ENCODE measurements at regions not wholly inside any gene's neighbourhood (a gene's known extent, or its start where the extent isn't known, plus 50 kb on each side); places are given as distances from the start of the nearest gene placed in this dataset.

GRCh38 chr4:160983035-160983434, 1180.8 kb downstream of the FSTL5 start:
- H3K4me1 ChIP-seq = no peaks in the 10 kb centered on the region
- no peaks in the 10 kb centered on the region for H3K9me3 ChIP-seq
- TF ChIP-seq POLR2A (IDR thresholded peaks at IDR 0.05; ENCODE audit: low read depth) (no peak), CTCF (IDR thresholded peaks at IDR 0.05) (no peak), POLR2AphosphoS5 (IDR thresholded peaks at IDR 0.05) (no peak), EP300 (IDR thresholded peaks at IDR 0.05) (no peak)
- H3K36me3 ChIP-seq = no peaks in the 10 kb centered on the region
- no peak for DNase-seq (ENCODE audit: extremely low spot score)
- H3K27ac ChIP-seq (replicated peaks in 1 of 4) = no peak overlapping the region
- no peak overlapping the region for H3K4me3 ChIP-seq
- no peaks in the 10 kb centered on the region for H3K27me3 ChIP-seq
- WGBS = 90% methylated on average over 9 of the region's 9 CpGs
- intact Hi-C loops (cut with DNase I) = no loop called here

GRCh38 chr4:161002386-161002785, 1161.4 kb downstream of the FSTL5 start:
- intact Hi-C loops (cut with DNase I) = no loop called here
- no peak for DNase-seq (ENCODE audit: extremely low spot score)
- Histone ChIP-seq H3K27ac (replicated peaks in 1 of 4) (no peak overlapping the region), H3K36me3 (no peaks in the 10 kb centered on the region), H3K27me3 (no peaks in the 10 kb centered on the region), H3K4me3 (no peak overlapping the region), H3K4me1 (no peaks in the 10 kb centered on the region), H3K9me3 (no peaks in the 10 kb centered on the region)
- 88% methylated on average over 4 of the region's 8 CpGs for WGBS
- TF ChIP-seq POLR2A (IDR thresholded peaks at IDR 0.05; ENCODE audit: low read depth) (no peak), EP300 (IDR thresholded peaks at IDR 0.05) (no peak), CTCF (IDR thresholded peaks at IDR 0.05) (no peak), POLR2AphosphoS5 (IDR thresholded peaks at IDR 0.05) (no peak)

GRCh38 chr4:161003418-161004057, 1160.3 kb downstream of the FSTL5 start:
- no peak overlapping the region for H3K27ac ChIP-seq (replicated peaks in 1 of 4)
- WGBS = 94% methylated on average over 16 of the region's 16 CpGs
- no peaks in the 10 kb centered on the region for H3K36me3 ChIP-seq
- no peaks in the 10 kb centered on the region for H3K9me3 ChIP-seq
- H3K4me1 ChIP-seq = no peaks in the 10 kb centered on the region
- H3K27me3 ChIP-seq = no peaks in the 10 kb centered on the region
- no peak for DNase-seq (ENCODE audit: extremely low spot score)
- intact Hi-C loops (cut with DNase I) = no loop called here
- no peak for TF ChIP-seq CTCF (IDR thresholded peaks at IDR 0.05)
- no peak for TF ChIP-seq EP300 (IDR thresholded peaks at IDR 0.05)
- TF ChIP-seq POLR2A (IDR thresholded peaks at IDR 0.05; ENCODE audit: low read depth) = no peak
- no peak for TF ChIP-seq POLR2AphosphoS5 (IDR thresholded peaks at IDR 0.05)
- no peak overlapping the region for H3K4me3 ChIP-seq

- Histone ChIP-seq H3K36me3 (no peaks in the 10 kb centered on the region), H3K4me3 (no peak overlapping the region), H3K27ac (replicated peaks in 1 of 4) (no peak overlapping the region), H3K4me1 (no peaks in the 10 kb centered on the region), H3K9me3 (no peaks in the 10 kb centered on the region), H3K27me3 (no peaks in the 10 kb centered on the region)
- no peak for DNase-seq (ENCODE audit: extremely low spot score)
- WGBS = 62% methylated on average over 2 of the region's 2 CpGs
- no peak for TF ChIP-seq POLR2AphosphoS5 (IDR thresholded peaks at IDR 0.05)
- TF ChIP-seq CTCF (IDR thresholded peaks at IDR 0.05) = no peak
- TF ChIP-seq POLR2A (IDR thresholded peaks at IDR 0.05; ENCODE audit: low read depth) = no peak
- TF ChIP-seq EP300 (IDR thresholded peaks at IDR 0.05) = no peak
- intact Hi-C loops (cut with DNase I) = no loop called here
Observed at GRCh38 chr4:161005746-161006145, 1158.1 kb downstream of the FSTL5 start.

GRCh38 chr4:161008527-161008926, 1155.3 kb downstream of the FSTL5 start:
- H3K27me3 ChIP-seq = no peaks in the 10 kb centered on the region
- no peaks in the 10 kb centered on the region for H3K9me3 ChIP-seq
- H3K4me3 ChIP-seq = no peak overlapping the region
- no peaks in the 10 kb centered on the region for H3K36me3 ChIP-seq
- intact Hi-C loops (cut with DNase I) = no loop called here
- H3K4me1 ChIP-seq = no peaks in the 10 kb centered on the region
- 63% methylated on average over 2 of the region's 2 CpGs for WGBS
- TF ChIP-seq POLR2AphosphoS5 (IDR thresholded peaks at IDR 0.05) = no peak
- no peak for TF ChIP-seq CTCF (IDR thresholded peaks at IDR 0.05)
- no peak for TF ChIP-seq EP300 (IDR thresholded peaks at IDR 0.05)
- no peak for TF ChIP-seq POLR2A (IDR thresholded peaks at IDR 0.05; ENCODE audit: low read depth)
- H3K27ac ChIP-seq (replicated peaks in 1 of 4) = no peak overlapping the region
- no peak for DNase-seq (ENCODE audit: extremely low spot score)

All from esophagus muscularis mucosa (tissue), 4 donors.